NOMO-1 treated with dmso at 0.1 percent for 144 hours (cell line): ENCODE measurements at regions not wholly inside any gene's neighbourhood (a gene's known extent, or its start where the extent isn't known, plus 50 kb on each side); places are given as distances from the start of the nearest gene placed in this dataset.

ENCODE experiments used
- DNase-seq: peaks from one replicate; lab custom pipeline; 2025; ENCODE audit not compliant: unreplicated experiment; lab: John Stamatoyannopoulos, UW

GRCh38 chr1:232682248-232682647, 52.3 kb upstream of the SIPA1L2 start:
- no peak for DNase-seq

- no peak for DNase-seq
These were observed 54.6 kb upstream of the SIPA1L2 start for GRCh38 chr1:232684371-232685105.

DNA sequence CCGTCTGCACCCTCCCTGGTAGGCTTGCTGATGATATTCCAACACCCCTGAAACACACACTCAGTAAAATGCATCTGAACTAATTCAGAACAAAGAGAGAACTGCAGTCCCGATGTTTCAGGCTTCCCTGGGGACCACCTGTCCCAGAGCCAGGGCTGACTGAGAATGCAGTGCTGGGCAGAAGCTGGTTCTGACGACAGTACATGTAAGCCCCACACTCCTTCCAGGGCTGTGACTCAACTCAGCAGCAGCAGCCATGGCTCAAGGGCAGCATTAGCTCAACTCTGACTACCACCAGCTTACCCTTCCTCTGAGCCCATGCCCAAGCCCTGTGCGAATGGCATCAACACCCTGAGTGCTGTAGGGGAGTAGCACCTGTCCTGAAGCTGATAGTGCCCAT, 56.4 kb upstream of the SIPA1L2 start:
- no peak for DNase-seq

GRCh38 chr1:232687304-232687703, 57.4 kb upstream of the SIPA1L2 start:
- DNase-seq = no peak

GRCh38 chr1:232687728-232688127, 57.8 kb upstream of the SIPA1L2 start:
- no peak for DNase-seq

GRCh38 chr1:232688398-232688797, 58.5 kb upstream of the SIPA1L2 start:
- DNase-seq = no peak

DNA sequence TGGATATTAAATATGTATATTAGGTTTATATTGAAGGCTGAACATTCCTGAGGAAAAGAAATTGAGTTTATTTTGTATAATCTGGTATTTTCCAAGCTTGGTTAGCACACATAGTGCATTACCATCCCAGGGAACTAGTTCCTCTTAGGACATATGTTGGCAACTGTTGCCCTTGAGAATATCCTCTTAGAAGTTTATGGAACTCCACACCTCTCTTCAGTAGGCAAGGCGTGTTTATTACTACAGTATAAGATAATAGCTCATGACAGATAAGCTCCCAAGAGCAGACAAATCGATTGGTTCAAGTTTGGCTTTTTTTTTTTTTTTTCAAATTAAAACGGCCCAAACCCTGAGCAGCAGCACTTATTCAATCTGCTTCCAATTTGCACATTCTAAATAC, 59.8 kb upstream of the SIPA1L2 start:
- DNase-seq = no peak

GRCh38 chr1:232690285-232690935, 60.5 kb upstream of the SIPA1L2 start:
- DNase-seq = no peak

DNA sequence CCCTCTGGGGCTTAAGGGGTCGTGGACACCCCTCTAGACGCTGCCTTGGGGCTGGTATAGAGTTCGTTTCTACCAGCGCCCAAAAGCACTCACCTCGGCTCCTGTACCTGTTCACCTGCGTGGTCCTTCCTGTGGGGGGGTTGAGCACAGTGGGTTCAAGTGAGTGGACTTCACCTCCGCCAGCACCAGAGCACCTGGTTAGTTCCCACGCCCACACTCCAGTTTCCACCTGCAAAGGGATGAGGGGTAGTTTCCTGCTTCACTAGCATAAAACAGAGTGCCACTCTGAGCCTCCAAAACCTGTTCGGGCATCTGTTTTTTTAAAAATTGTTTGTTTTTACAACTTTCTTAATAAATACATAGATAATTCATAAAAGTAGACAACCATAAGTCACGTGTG, 64.5 kb upstream of the SIPA1L2 start:
- DNase-seq = no peak

DNA sequence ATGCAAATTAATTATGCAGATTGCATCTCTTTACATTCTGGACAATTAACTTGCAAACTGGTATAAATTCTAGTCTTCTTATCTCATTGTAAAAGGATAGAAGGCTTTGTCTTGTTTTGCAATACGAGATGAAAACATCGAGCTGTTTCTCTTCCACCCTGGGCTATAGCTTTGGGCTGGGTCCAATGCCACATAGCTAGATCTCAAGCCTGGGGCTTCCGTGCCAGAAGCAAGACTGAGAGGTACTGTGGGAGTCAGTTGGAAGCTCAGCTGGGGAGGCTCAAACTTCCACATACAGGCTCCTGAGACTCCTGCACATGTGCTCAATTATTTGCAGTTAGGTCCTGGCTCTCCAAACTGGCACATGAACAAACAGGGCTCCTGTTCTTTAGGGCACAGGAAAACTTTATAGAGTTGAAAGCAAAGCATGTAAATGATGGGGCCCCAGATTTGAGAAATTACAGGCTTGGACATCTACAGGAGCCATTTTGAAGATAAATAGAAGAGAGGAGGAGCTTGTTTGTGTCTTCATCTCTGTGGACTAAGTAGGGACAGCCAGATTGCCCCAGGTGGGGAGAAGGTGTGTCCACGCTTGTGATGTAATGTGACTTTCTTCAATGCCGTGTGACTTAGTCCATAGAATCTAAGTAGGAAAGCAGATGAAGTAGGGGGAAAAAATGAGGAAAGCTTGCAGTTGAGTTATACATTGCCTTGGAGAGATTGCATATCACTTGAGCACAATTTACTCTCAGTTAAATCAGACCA, 65.9 kb upstream of the SIPA1L2 start:
- no peak for DNase-seq

GRCh38 chr1:232696466-232696865, 66.5 kb upstream of the SIPA1L2 start:
- no peak for DNase-seq

- DNase-seq = no peak
These were observed 67.4 kb upstream of the SIPA1L2 start for GRCh38 chr1:232697187-232697822.

DNA sequence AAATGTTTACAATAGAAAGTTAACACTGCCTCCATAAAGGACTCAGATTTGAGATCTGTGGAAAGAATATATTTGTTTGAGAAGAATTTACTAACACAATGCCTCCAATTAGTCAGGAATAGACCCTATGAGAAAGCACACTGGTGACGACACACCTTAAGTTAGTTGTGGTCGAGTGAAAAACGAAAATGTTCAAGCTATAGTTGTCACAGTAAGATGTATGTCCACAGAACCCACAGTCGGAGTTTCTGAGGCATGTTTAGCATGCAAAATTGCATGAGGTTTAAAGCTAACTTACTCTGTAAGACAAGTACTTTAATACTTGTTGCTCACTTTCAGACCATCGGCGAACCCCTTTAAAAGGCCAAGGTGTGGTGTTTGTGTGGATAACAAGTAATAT, 69.9 kb upstream of the SIPA1L2 start:
- no peak for DNase-seq

DNA sequence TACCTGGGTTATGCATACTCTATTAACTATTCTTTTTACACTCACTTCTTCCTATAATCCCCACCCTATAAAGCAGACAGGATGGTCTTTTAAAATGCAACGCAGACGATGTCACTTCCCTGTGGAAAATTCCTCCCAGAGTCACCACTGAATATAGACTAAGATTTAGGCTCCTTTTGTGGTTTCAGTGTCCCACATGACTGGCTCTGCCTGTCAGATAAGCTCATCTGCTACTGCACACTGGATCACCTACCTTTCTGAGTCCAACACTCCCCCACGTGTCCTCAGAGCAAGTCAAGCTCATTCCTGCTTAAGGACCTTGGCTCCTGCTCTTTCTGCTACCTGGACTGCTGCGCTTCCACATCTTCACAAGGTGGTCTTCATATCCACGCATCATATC, 73.0 kb upstream of the SIPA1L2 start:
- DNase-seq = no peak

- DNase-seq = no peak
These were observed 74.3 kb upstream of the SIPA1L2 start for GRCh38 chr1:232704256-232704655.

DNA sequence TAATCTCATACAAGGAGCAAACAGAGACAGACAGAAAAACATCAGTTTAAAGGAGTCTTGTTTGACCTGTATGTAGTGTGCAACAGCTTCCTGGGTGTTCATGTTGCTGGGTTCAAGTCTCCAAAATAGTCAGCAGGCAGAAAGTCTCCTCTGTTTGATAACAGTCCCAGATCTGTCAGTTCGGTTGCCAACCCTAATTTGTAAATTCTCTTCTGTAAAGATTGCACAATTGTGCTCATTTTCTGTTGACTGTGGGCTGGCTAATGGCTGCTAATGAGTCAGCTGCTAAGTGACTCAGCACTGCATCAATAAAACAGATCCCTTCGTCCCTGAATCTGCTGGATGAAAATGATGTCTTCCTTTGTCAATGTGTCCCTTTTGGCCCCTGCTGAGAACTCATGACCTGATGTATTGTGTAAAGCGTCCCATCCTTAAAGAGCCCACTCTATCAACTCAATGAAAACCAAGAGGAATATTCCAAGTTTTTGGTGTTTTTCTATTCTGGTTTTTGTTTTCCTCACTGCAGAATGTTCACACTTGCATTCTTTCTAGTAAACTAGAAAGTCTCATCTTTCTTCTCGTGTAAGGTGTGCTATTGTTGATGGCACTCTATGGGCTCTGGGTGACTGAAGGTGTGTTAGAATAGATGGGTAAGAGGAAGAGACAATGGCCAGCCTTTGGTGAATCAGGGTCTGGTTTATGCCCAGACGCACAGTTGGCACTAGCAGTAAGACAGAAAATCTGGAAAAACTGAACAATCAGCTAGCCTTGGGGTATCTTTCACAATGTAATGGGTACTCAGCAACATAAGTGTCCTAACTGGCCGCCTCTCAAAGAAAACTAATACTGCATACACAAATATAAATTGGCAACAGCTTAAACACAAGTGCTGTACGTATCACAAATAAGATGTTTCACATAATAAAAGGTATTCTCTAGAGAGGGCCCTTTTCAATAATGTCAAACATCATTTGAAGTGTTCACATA, 75.1 kb upstream of the SIPA1L2 start:
- DNase-seq = peak; percentile 65

GRCh38 chr1:232705815-232706575, 76.1 kb upstream of the SIPA1L2 start:
- DNase-seq = no peak

DNA sequence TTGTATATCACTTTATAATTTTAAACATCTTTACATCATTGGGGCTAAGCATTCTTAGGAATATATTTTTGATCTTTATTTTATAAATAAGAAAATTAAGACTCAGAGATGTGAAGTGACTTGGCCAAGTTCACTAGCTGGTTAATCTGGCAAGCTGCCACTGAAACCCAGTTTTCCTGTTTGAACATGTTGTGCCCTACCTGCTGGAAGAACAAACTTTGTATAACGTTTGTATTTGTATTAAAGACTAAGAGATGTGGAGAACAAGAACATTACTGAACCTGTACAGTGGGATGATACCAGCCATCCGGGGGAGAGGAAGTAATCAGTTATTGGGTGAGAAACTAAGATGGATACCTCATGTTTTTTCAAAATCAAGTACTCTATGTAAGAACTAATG, 77.2 kb upstream of the SIPA1L2 start:
- DNase-seq = no peak

DNA sequence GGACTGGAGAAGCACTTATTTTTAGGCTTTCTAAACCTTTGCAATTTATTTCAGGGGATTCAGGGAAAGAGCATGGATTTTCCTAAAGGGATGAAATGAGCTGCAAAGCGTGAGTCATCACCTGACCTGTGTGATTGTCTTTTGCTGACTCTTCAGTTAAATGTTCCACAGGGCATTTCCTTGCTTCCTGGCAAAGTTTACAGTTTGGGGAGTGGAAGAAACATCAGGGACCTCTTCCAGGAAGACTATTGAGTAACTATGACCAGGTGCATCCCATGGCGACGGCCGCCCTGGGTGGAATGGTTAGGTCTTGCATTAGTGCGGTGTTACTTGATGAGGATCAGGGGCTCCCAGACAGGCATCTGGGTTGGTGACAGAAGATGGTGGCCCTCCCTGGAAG, 79.5 kb upstream of the SIPA1L2 start:
- no peak for DNase-seq

GRCh38 chr1:232711996-232712395, 82.1 kb upstream of the SIPA1L2 start:
- no peak for DNase-seq
